ENCODE measurements at regions not wholly inside any gene's neighbourhood (a gene's known extent, or its start where the extent isn't known, plus 50 kb on each side); places are given as distances from the start of the nearest gene placed in this dataset.

- Histone ChIP-seq H3K36me3 (no peaks in the 10 kb centered on the region), H3K27ac (no peak overlapping the region), H3K27me3 (ENCODE audit: insufficient read depth, low read depth, severe bottlenecking) (no peaks in the 10 kb centered on the region), H3K9me3 (ENCODE audit: severe bottlenecking) (peaks cover 5% of the 10 kb centered on the region), H3K4me3 (ENCODE audit: low read depth, low read length) (no peak overlapping the region)
- TF ChIP-seq CTCF (IDR thresholded peaks at IDR 0.05; ENCODE audit: low read depth, low read length) = no peak
- no peak for DNase-seq
Observed at GRCh38 chr2:223530811-223531210, 71.3 kb downstream of the SCG2 start.

- TF ChIP-seq CTCF (IDR thresholded peaks at IDR 0.05; ENCODE audit: low read depth, low read length) = no peak
- Histone ChIP-seq H3K9me3 (ENCODE audit: severe bottlenecking) (peaks cover 5% of the 10 kb centered on the region), H3K27me3 (ENCODE audit: insufficient read depth, low read depth, severe bottlenecking) (no peaks in the 10 kb centered on the region), H3K4me3 (ENCODE audit: low read depth, low read length) (no peak overlapping the region), H3K27ac (no peak overlapping the region), H3K36me3 (no peaks in the 10 kb centered on the region)
- DNase-seq = no peak
Observed at GRCh38 chr2:223532161-223532560, 70.0 kb downstream of the SCG2 start.

- H3K36me3 ChIP-seq = no peaks in the 10 kb centered on the region
- H3K9me3 ChIP-seq (ENCODE audit: severe bottlenecking) = peaks cover 5% of the 10 kb centered on the region
- no peak for DNase-seq
- H3K27me3 ChIP-seq (ENCODE audit: insufficient read depth, low read depth, severe bottlenecking) = no peaks in the 10 kb centered on the region
- no peak overlapping the region for H3K27ac ChIP-seq
- TF ChIP-seq CTCF (IDR thresholded peaks at IDR 0.05; ENCODE audit: low read depth, low read length) = no peak
- no peak overlapping the region for H3K4me3 ChIP-seq (ENCODE audit: low read depth, low read length)
Observed at GRCh38 chr2:223532712-223533111, 69.4 kb downstream of the SCG2 start.

- no peaks in the 10 kb centered on the region for H3K36me3 ChIP-seq
- no peak overlapping the region for H3K27ac ChIP-seq
- no peaks in the 10 kb centered on the region for H3K9me3 ChIP-seq (ENCODE audit: severe bottlenecking)
- DNase-seq = no peak
- TF ChIP-seq CTCF (IDR thresholded peaks at IDR 0.05; ENCODE audit: low read depth, low read length) = no peak
- no peak overlapping the region for H3K4me3 ChIP-seq (ENCODE audit: low read depth, low read length)
- H3K27me3 ChIP-seq (ENCODE audit: insufficient read depth, low read depth, severe bottlenecking) = no peaks in the 10 kb centered on the region
Observed at GRCh38 chr2:223536546-223536945, 65.6 kb downstream of the SCG2 start.

- Histone ChIP-seq H3K27ac (no peak overlapping the region), H3K36me3 (no peaks in the 10 kb centered on the region), H3K9me3 (ENCODE audit: severe bottlenecking) (no peaks in the 10 kb centered on the region), H3K4me3 (ENCODE audit: low read depth, low read length) (no peak overlapping the region), H3K27me3 (ENCODE audit: insufficient read depth, low read depth, severe bottlenecking) (no peaks in the 10 kb centered on the region)
- TF ChIP-seq CTCF (IDR thresholded peaks at IDR 0.05; ENCODE audit: low read depth, low read length) = no peak
- no peak for DNase-seq
Observed at GRCh38 chr2:223537115-223537514, 65.0 kb downstream of the SCG2 start.
